ENCODE measurements at regions not wholly inside any gene's neighbourhood (a gene's known extent, or its start where the extent isn't known, plus 50 kb on each side); places are given as distances from the start of the nearest gene placed in this dataset.

DNA sequence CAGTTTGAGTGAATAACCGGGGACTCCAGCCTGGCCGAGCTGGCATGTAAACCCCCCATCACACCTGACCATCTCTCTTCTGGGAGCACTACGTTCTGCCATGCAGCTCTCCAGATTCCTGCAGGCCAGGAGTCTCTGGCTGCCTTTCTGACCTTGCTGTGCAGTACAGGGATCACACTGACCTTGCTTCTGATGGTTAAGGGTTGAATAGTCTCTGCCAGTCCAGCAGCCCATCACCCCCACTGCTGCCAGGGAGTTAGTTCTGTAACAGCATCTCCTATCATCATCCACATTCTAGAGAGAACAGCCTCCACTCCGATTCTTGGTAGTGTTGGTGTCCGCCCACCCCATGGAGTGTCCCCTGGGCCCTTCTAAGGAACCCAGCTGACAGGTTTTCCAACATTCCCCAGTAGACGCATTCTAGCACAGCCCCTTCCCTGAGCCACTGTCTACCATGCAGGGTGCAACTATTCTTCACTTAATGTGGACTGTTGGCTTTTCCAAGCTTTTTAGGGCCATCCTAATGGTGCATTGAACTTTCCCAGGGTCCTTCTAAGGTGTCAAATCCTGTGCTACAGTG is 109.8 kb downstream of the RIPK4 start:
- TF ChIP-seq CTCF (IDR thresholded peaks at IDR 0.05) (no peak), POLR2A (IDR thresholded peaks at IDR 0.05) (no peak)
